SK-N-SH treated with all-trans-retinoic acid at 6 μM for 48 hours (cell line): ENCODE measurements at regions not wholly inside any gene's neighbourhood (a gene's known extent, or its start where the extent isn't known, plus 50 kb on each side); places are given as distances from the start of the nearest gene placed in this dataset.

Source experiments
- CSDC2 ChIP-seq: fragments of 250-450 bp; sonication (Bioruptor Pico); IDR thresholded peaks from 2 replicates; pipeline ENCODE4 v1.5.0; 2020; ENCODE audit warnings: mild to moderate bottlenecking, moderate library complexity
- PATZ1 ChIP-seq: fragments of 250-450 bp; sonication (Bioruptor Pico); IDR thresholded peaks from 2 replicates; pipeline ENCODE4 v1.8.0; 2020; ENCODE audit warnings: mild to moderate bottlenecking, moderate library complexity, borderline replicate concordance
- SNAI2 ChIP-seq: fragments of 250-450 bp; sonication (Bioruptor Pico); IDR thresholded peaks from 2 replicates; pipeline ENCODE4 v1.5.0; 2020; ENCODE audit warnings: mild to moderate bottlenecking, moderate library complexity
- ZFP3 ChIP-seq: fragments of 250-450 bp; sonication (Bioruptor Pico); IDR thresholded peaks from 2 replicates; pipeline ENCODE4 v1.5.0; 2020; ENCODE audit warnings: mild to moderate bottlenecking, moderate library complexity
- ZNF565 ChIP-seq: fragments of 450-650 bp; formaldehyde crosslinking; conservative IDR thresholded peaks from 2 replicates; pipeline ENCODE4 v1.5.0; 2020; ENCODE audit warnings: low read depth, mild to moderate bottlenecking, moderate library complexity
- ZNF70 ChIP-seq: fragments of 450-650 bp; formaldehyde crosslinking; IDR thresholded peaks from 2 replicates; pipeline ENCODE4 v1.5.0; 2020; ENCODE audit warnings: mild to moderate bottlenecking, moderate library complexity

- no peak for TF ChIP-seq ZFP3
- no peak for TF ChIP-seq ZNF70
- no peak for TF ChIP-seq PATZ1 (CRISPR knock-in tag)
- TF ChIP-seq CSDC2, result no peak
- TF ChIP-seq ZNF565, result no peak
- no peak for TF ChIP-seq SNAI2 (CRISPR knock-in tag)
Observed at GRCh38 chr3:40756500-40756899, 231.7 kb downstream of the ZNF621 start.
